HEK293 (cell line): ENCODE measurements at regions not wholly inside any gene's neighbourhood (a gene's known extent, or its start where the extent isn't known, plus 50 kb on each side); places are given as distances from the start of the nearest gene placed in this dataset.

Source experiments
- CTCF ChIA-PET: fragments of 350-600 bp; formaldehyde crosslinking; extraction: SDS; loops from one replicate; lab custom pipeline; 2021; ENCODE audit warnings: antibody characterized with exemption; lab: Yijun Ruan, JAX
- POLR2A ChIA-PET: fragments of 300-600 bp; formaldehyde crosslinking; extraction: SDS; loops from one replicate; lab custom pipeline; 2020; ENCODE audit warnings: antibody characterized with exemption, inconsistent platforms; lab: Yijun Ruan, JAX
- H3K27ac ChIP-seq: fragments of 200-500 bp; sonication (Bioruptor generic); 2 replicates; pipeline ENCODE4 v1.5.1; 2014; ENCODE audit warnings: low read depth, low read length, control low read depth, inconsistent platforms; ENCODE audit errors: extremely low read depth
- H3K36me3 ChIP-seq, 2 experiments: fragments of 200-500 bp in 1 of 2; sonication (Bioruptor generic) in 1 of 2; 1 replicate in 1 of 2; 2 replicates in 1 of 2; pipeline ENCODE4 v1.5.1; 2014 to 2017; ENCODE audit warnings: inconsistent platforms in 2 of 2, low read length in 2 of 2; ENCODE audit not compliant: control insufficient read depth in 2 of 2, insufficient read depth in 1 of 2
- H3K4me1 ChIP-seq: fragments of 200-500 bp; sonication (Bioruptor generic); 2 replicates; pipeline ENCODE4 v1.5.1; 2014; ENCODE audit warnings: mild to moderate bottlenecking, low read length, inconsistent platforms; ENCODE audit not compliant: control insufficient read depth, insufficient read depth
- H3K4me3 ChIP-seq: 2 replicates; pipeline ENCODE4 v1.5.1; 2011; ENCODE audit warnings: low read depth, mild to moderate bottlenecking, control low read depth, low read length, moderate library complexity
- H3K9me3 ChIP-seq: fragments of 200-500 bp; sonication (Bioruptor generic); 2 replicates; pipeline ENCODE4 v1.5.1; 2014; ENCODE audit warnings: low read depth, low read length, inconsistent platforms; ENCODE audit not compliant: control insufficient read depth, insufficient read depth
- BCL6B ChIP-seq: fragments of 450-650 bp; formaldehyde crosslinking; IDR thresholded peaks from 2 replicates; pipeline ENCODE4 v1.5.1; 2017; ENCODE audit warnings: missing biosample characterization, missing genetic modification characterization
- KLF8 ChIP-seq: fragments of 450-650 bp; formaldehyde crosslinking; IDR thresholded peaks from 2 replicates; pipeline ENCODE4 v1.5.1; 2016; ENCODE audit warnings: missing biosample characterization, missing genetic modification characterization
- SETDB1 ChIP-seq: IDR thresholded peaks from one replicate; pipeline ENCODE4 v1.6.1; 2017; ENCODE audit warnings: mild to moderate bottlenecking, low read length, moderate library complexity, mixed read lengths; ENCODE audit not compliant: insufficient read length
- YY1 ChIP-seq: fragments of 450-650 bp; formaldehyde crosslinking; IDR thresholded peaks from 2 replicates; pipeline ENCODE4 v1.5.1; 2018; ENCODE audit warnings: missing biosample characterization, missing genetic modification characterization
- ZBTB26 ChIP-seq: fragments of 450-650 bp; formaldehyde crosslinking; optimal IDR thresholded peaks from 2 replicates; pipeline ENCODE3; 2016; ENCODE audit warnings: missing biosample characterization, mild to moderate bottlenecking, missing genetic modification characterization
- ZBTB8A ChIP-seq: fragments of 450-650 bp; formaldehyde crosslinking; IDR thresholded peaks from 2 replicates; pipeline ENCODE4 v1.5.1; 2016; ENCODE audit warnings: missing biosample characterization, missing genetic modification characterization
- ZFP3 ChIP-seq: fragments of 450-650 bp; formaldehyde crosslinking; IDR thresholded peaks from 2 replicates; pipeline ENCODE4 v1.5.1; 2016; ENCODE audit warnings: low read depth, missing biosample characterization, missing genetic modification characterization
- ZFP41 ChIP-seq: fragments of 450-650 bp; formaldehyde crosslinking; IDR thresholded peaks from 2 replicates; pipeline ENCODE4 v1.5.1; 2016; ENCODE audit warnings: missing biosample characterization, missing genetic modification characterization, borderline replicate concordance
- ZNF146 ChIP-seq: fragments of 450-650 bp; formaldehyde crosslinking; IDR thresholded peaks from 2 replicates; pipeline ENCODE4 v1.5.1; 2016; ENCODE audit warnings: missing biosample characterization, missing genetic modification characterization
- ZNF221 ChIP-seq: fragments of 450-650 bp; formaldehyde crosslinking; IDR thresholded peaks from 2 replicates; pipeline ENCODE4 v1.5.1; 2017; ENCODE audit warnings: missing biosample characterization, missing genetic modification characterization, borderline replicate concordance
- ZNF292 ChIP-seq: fragments of 450-650 bp; formaldehyde crosslinking; IDR thresholded peaks from 2 replicates; pipeline ENCODE4 v1.5.1; 2016; ENCODE audit warnings: low read depth, missing biosample characterization, missing genetic modification characterization, borderline replicate concordance
- ZNF335 ChIP-seq: fragments of 450-650 bp; formaldehyde crosslinking; conservative IDR thresholded peaks from 2 replicates; pipeline ENCODE4 v1.5.1; 2016; ENCODE audit warnings: missing biosample characterization, missing genetic modification characterization
- ZNF37A ChIP-seq: fragments of 450-650 bp; IDR thresholded peaks from 2 replicates; pipeline ENCODE4 v1.5.1; 2018; ENCODE audit warnings: missing biosample characterization, missing genetic modification characterization
- ZNF518A ChIP-seq: fragments of 450-650 bp; formaldehyde crosslinking; conservative IDR thresholded peaks from 2 replicates; pipeline ENCODE4 v1.5.1; 2016; ENCODE audit warnings: low read depth, missing biosample characterization, missing genetic modification characterization
- ZNF658 ChIP-seq: fragments of 450-650 bp; formaldehyde crosslinking; IDR thresholded peaks from 2 replicates; pipeline ENCODE4; 2016; ENCODE audit warnings: missing biosample characterization, missing genetic modification characterization
- ZNF670 ChIP-seq: fragments of 450-650 bp; formaldehyde crosslinking; IDR thresholded peaks from 2 replicates; pipeline ENCODE4 v1.5.1; 2016; ENCODE audit warnings: missing biosample characterization, missing genetic modification characterization, low read depth
- ZSCAN16 ChIP-seq: fragments of 450-650 bp; formaldehyde crosslinking; IDR thresholded peaks from 2 replicates; pipeline ENCODE4 v1.5.1; 2016; ENCODE audit warnings: missing biosample characterization, missing genetic modification characterization
- TF ChIP-seq, protein P1 (sequence below): fragments of 450-650 bp; formaldehyde crosslinking; IDR thresholded peaks from 2 replicates; pipeline ENCODE4 v1.5.1; 2016; ENCODE audit warnings: missing biosample characterization, missing genetic modification characterization
- TF ChIP-seq, protein P2 (sequence below): fragments of 450-650 bp; formaldehyde crosslinking; IDR thresholded peaks from 2 replicates; pipeline ENCODE4 v1.5.1; 2017; ENCODE audit warnings: missing biosample characterization, missing genetic modification characterization

DNA sequence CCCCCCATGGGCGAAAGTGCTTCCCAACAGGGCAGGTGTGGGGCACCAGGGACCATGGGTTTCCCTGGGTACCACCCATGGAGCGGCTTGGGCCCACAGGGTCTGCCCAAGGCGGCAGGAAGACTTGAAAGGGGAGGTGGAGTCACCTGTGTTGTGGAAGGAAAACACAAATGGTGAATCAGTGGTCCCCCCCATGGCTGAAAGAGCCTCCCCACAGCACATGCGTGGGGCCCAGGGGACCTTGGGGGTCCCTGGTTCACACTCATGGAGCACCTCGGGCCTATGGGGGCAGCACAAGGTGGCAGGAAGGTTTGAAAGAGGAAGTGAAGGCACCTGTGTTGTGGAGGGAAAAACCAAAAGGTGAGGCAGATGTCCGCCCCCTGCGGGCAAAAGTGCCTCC is 581.9 kb downstream of the ALG10 start:
- no peaks in the 10 kb centered on the region for H3K36me3 ChIP-seq
- H3K27ac ChIP-seq = no peak overlapping the region
- H3K9me3 ChIP-seq = no peaks in the 10 kb centered on the region
- ChIA-PET CTCF (no interaction called here), POLR2A (no interaction called here)
- TF ChIP-seq ZNF518A (tag by site-specific recombination) (no peak), ZNF146 (tag by site-specific recombination) (no peak), ZNF292 (tag by site-specific recombination) (no peak), ZSCAN16 (tag by site-specific recombination) (no peak), ZNF658 (no peak), ZFP3 (no peak), ZNF670 (tag by site-specific recombination) (no peak), ZBTB26 (tag by site-specific recombination) (no peak), YY1 (no peak), BCL6B (tag by site-specific recombination) (no peak), ZNF335 (tag by site-specific recombination) (no peak), ZFP41 (no peak), SETDB1 (no peak), KLF8 (no peak), ZNF221 (tag by site-specific recombination) (no peak), ZBTB8A (tag by site-specific recombination) (no peak), ZNF37A (tag by site-specific recombination) (no peak)
- TF ChIP-seq, protein P1, sequence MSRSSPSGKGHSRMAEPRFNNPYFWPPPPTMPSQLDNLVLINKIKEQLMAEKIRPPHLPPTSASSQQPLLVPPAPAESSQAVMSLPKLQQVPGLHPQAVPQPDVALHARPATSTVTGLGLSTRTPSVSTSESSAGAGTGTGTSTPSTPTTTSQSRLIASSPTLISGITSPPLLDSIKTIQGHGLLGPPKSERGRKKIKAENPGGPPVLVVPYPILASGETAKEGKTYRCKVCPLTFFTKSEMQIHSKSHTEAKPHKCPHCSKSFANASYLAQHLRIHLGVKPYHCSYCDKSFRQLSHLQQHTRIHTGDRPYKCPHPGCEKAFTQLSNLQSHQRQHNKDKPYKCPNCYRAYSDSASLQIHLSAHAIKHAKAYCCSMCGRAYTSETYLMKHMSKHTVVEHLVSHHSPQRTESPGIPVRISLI (tag by site-specific recombination) = no peak
- TF ChIP-seq, protein P2, sequence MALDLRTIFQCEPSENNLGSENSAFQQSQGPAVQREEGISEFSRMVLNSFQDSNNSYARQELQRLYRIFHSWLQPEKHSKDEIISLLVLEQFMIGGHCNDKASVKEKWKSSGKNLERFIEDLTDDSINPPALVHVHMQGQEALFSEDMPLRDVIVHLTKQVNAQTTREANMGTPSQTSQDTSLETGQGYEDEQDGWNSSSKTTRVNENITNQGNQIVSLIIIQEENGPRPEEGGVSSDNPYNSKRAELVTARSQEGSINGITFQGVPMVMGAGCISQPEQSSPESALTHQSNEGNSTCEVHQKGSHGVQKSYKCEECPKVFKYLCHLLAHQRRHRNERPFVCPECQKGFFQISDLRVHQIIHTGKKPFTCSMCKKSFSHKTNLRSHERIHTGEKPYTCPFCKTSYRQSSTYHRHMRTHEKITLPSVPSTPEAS = no peak
- no peak overlapping the region for H3K4me3 ChIP-seq
- H3K4me1 ChIP-seq = no peaks in the 10 kb centered on the region
